LNCaP clone FGC (cell line): ENCODE measurements at regions not wholly inside any gene's neighbourhood (a gene's known extent, or its start where the extent isn't known, plus 50 kb on each side); places are given as distances from the start of the nearest gene placed in this dataset.
A peak's percentile ranks its signal among the peaks of the same experiment; 100 is the strongest.

Experiments used
- DNase-seq: peaks from one replicate; pipeline ENCODE4 v3.0.0-alpha.2; 2011; ENCODE audit warnings: low read depth
- H3K4me3 ChIP-seq: 2 replicates; pipeline ENCODE4 v1.5.1; 2011; ENCODE audit warnings: mild to moderate bottlenecking, low read depth, low read length, control low read depth
- TF ChIP-seq, protein P1 (sequence below): IDR thresholded peaks from 2 replicates; pipeline ENCODE4 v1.5.1; 2012; ENCODE audit warnings: mild to moderate bottlenecking; ENCODE audit not compliant: control insufficient read depth, insufficient read depth; ENCODE audit errors: extremely low read depth

DNA sequence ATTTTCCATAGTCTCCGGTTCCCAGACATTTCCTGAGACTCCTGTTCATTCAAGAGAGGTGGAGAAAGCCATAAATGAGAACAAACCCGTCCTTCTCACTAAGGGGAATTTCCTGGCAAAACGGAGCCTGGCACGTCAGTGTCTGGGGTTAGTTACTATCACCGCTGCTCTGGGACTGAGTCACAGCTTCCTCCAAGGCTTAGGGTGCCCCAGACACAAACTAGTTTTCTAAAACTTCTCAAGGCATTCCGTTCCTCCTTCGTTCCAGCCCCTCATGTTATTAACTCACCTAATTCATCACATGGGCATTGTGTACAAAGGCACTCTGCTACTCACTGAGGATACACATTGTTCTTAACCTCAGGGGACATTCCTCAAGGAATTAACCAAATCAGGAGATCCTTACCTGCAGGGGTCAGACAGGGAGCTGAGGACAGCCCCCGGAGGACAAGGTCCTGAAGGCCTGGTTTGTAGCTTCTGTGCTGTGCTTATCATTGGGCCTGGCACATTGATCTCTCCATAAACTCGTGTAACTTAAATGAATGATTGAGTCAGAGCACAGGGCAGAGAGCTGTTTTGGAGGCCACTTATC, 103.0 kb upstream of the KLF6 start:
- no peak overlapping the region for H3K4me3 ChIP-seq
- DNase-seq: no peak
- TF ChIP-seq, protein P1, sequence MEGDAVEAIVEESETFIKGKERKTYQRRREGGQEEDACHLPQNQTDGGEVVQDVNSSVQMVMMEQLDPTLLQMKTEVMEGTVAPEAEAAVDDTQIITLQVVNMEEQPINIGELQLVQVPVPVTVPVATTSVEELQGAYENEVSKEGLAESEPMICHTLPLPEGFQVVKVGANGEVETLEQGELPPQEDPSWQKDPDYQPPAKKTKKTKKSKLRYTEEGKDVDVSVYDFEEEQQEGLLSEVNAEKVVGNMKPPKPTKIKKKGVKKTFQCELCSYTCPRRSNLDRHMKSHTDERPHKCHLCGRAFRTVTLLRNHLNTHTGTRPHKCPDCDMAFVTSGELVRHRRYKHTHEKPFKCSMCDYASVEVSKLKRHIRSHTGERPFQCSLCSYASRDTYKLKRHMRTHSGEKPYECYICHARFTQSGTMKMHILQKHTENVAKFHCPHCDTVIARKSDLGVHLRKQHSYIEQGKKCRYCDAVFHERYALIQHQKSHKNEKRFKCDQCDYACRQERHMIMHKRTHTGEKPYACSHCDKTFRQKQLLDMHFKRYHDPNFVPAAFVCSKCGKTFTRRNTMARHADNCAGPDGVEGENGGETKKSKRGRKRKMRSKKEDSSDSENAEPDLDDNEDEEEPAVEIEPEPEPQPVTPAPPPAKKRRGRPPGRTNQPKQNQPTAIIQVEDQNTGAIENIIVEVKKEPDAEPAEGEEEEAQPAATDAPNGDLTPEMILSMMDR: no peak

DNA sequence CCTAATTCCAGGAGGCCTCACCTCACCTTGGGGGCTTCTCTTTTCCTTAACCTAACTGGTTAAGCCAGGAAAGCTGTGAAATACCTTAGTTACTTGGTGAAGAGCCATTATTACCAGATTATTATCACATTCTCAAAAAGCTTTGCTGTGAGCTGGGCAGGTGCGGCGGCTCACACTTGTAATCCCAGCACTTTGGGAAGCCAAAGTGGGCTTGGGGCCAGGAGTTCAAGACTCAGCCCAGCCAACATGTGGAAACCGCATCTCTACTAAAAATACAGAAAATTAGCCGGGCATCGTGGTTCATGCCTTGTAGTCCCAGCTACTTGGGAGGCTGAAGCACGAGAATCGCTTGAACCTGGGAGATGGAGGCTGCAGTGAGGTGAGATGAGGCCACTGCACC, 102.4 kb upstream of the KLF6 start:
- H3K4me3 ChIP-seq: no peak overlapping the region
- TF ChIP-seq, protein P1: no peak
- no peak for DNase-seq

DNA sequence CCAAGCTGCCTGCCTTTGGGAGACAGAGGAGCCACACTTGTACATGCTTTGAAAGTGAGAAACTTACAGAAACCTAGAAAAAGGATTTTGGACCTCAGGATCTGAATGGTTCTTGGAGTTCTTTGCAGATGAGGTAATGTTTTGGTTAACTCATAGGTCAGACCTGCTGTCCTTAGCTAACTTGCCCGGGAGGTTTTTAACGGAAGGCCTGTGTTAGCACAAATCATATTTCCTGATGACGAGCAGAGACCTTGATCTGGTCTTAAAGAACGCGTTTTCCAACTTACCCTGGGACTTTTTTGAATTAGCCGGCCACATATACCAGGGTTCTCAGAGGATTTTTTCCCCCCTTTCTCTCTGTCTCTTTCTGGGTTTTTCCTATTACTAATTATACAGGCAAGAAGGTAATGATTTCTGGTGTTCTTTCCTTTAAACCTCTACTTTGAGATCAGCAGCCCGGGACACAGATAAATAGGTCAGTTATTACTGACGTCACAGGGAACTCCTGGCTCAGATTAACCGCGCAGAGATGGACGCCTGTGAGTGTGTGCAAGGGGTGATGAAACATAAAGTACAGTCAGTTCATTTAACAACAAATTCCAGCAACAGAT, 101.7 kb upstream of the KLF6 start:
- TF ChIP-seq, protein P1: no peak
- peak; percentile 17 for DNase-seq
- no peak overlapping the region for H3K4me3 ChIP-seq

DNA sequence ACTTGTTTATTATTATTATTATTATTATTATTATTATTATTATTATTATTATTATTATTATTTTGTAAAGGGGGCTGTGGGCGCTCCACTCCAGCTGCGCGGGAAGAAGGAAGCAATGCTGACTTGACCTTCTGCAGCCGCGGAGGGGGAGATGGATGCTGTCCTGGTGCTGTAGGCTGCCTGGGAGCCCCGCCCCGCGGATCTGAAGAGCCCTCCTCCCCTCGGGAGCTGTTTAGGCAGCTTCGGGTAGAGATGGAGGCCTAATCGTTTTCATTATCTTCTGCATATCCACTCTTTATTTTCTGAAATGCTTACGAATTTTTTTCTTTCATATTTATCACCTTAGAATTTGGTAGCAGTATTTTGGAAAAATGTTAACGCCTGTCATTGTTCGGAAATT, 101.2 kb upstream of the KLF6 start:
- no peak overlapping the region for H3K4me3 ChIP-seq
- TF ChIP-seq, protein P1: no peak
- DNase-seq: no peak

DNA sequence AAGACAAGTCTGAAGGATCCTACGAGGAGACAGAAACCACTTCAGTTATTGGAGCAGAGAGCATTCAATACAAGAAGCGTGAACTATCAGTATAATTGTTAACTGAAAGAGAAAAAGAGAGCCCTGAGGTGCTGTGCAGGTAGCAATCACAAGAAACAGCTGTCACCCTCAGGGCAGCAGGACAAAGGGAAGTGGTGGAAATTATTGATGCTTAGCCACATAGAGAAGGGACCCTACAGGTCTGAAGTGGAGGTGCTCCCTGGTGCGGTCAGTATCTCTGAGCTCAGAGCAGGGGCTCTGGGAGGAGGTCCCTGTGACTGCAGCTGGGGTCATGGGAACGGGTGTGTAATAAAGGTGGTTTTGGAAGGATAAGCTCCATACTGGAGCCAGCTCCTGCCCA, 97.8 kb upstream of the KLF6 start:
- H3K4me3 ChIP-seq: no peak overlapping the region
- no peak for DNase-seq
- TF ChIP-seq, protein P1: no peak

DNA sequence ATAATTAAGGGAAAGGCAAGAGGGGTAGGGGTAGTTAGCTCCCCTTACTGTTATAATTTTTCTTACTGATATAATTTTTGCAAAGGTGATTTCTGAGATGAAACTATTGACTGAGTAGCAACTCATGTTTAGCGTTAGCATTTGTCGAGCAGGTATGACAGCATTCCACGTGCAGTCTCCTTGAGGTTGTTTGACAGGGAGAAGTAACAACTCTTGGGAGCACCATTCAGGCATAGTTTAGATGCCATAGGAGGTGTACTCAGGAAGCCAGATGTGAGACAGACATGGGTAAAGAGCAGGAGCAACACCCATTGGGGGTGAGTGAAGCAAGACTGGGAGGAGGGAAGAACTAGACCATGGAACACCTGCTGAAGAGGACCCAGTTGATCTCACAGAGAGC, 96.6 kb upstream of the KLF6 start:
- DNase-seq: no peak

More for the DNA sequence above, 96.6 kb upstream of the KLF6 start:
- TF ChIP-seq, protein P1: no peak
- H3K4me3 ChIP-seq: no peak overlapping the region
